Stimulated activated CD4-positive, alpha-beta T cell treated with anti-CD3 and anti-CD28 coated beads, TNF-alpha, amount 100 ng/mL, for 24 hours (primary cell): ENCODE measurements at regions not wholly inside any gene's neighbourhood (a gene's known extent, or its start where the extent isn't known, plus 50 kb on each side); places are given as distances from the start of the nearest gene placed in this dataset.

Source experiments
- DNase-seq, 3 experiments: peaks; one replicate each; pipeline ENCODE4 v3.0.0-alpha.2; 2020; ENCODE audit warnings: low read depth in 3 of 3

DNA sequence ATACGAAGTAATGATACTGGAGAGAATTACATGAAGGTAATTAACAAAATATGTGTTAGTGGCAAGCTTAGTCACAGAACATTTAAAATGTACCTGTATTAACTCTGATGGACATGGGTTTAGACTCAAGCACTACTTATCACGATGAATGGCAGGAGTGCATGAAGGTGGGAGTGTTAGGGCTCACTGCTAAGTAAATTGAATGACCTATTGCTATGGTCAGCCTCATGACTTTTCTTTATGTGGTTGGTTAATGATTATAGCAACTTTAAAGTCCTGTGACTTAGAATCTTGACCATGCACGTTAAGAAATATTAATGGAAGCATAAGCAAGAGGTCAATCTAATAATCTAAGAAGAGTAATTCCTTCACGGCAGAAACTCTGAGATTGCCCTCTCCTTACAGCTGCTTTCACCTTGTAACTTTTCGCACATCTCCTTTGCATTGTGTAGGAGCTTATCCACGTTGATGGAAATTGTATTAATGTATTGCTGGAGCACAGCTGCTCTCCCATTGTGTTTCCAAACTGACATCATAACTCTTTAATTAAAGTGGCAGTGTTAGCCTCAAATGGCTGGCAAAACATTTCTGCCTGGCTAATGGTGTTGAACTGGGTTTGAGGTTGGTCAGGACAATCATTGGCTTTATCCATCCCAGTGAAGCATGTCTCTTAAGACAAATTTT lies 114.5 kb downstream of the RXFP2 start:
- DNase-seq, result no peak

DNA sequence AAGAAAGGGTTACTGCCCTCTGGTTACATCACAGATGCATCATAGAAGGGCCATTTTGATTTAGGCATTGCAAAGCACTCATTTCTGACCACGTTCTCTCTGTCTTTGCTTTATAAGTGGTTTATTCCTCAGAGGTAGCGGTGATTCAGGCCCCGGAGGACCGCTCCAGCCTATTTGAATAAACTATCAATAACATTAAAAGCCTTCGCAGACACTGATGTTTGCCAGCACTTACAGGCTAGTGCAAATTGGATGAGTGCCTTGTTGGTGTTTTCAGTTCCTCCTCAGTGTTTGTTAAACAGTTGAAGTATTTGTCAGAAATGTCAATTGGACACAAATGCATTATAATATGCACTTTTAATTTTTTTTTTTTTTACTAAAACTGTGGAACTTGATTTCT lies 120.2 kb downstream of the RXFP2 start:
- DNase-seq, result no peak

DNA sequence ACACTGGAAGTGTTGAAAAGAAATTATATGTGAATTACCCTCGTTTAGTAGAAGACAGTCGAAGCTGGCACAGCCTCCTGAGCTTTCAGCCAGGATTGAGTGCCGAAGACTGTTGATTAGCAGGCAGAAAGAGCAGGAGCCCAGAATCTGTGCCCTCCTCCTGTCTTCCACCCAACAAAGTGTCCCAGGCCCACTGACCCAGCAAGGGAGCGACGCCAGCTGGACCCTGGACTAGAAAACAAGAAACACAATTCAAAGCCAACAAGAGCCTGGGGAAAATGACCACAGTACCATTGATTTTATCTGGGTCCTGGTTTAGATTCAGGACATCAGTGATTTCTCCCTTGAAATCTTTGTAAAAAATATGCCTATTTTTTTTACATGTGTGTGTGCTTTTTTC lies 120.7 kb downstream of the RXFP2 start:
- DNase-seq, result no peak

DNA sequence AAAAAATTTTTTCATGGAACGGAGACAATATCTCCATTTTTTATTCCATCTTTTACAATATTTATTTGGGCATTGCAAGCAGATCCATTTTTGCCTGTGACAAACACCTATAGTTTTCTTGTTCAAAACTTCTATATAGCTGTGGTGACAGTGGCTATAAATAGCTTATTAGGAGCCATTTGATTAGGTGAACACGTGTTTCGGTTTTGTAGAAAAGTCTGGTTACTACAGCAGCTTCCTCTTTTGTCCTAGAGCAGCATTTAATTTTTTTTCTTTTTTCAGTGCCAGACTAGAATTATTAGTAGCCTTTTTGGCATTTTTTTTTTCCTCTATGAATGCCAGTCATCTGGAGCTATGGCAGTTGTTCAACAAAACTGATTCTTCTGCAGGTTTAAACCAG lies 123.5 kb downstream of the RXFP2 start:
- no peak for DNase-seq

DNA sequence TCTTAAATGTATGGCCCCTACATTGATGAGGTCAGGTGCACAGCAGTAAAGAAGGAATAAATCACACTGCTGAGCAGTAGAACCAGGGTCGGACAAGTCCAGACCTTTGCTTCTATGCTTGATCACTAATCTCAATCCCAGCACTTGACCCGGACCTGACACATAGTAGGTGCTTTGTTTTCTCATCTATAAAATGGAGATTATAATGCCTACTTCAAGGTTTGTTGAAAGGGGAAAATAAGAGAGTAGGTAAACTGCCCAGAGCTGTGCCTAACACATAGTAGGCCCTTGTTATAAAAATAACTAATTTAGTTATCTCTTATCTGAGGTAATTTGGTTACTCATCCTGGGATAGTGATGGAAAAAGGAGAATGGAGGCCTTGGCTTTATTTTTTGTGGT lies 125.0 kb downstream of the RXFP2 start:
- DNase-seq, result no peak

DNA sequence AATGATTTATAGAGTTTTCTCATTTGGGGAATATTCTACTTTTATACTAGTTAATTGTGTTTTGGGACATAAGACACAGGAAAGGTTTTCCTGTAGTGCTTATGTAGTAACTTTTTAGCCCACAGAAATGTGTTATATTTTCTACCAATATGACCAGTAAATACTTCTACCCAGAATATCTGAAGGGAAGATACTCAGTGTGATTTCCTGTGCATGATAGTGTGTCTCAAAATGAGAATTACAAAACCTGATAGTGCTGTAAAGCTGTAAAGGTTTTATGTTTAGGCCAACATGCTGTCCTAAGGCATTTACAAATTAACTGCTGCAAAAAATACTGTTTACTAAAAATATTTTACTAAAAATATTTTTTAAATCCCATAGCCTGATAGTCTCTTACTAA lies 126.8 kb downstream of the RXFP2 start:
- DNase-seq, result no peak

DNA sequence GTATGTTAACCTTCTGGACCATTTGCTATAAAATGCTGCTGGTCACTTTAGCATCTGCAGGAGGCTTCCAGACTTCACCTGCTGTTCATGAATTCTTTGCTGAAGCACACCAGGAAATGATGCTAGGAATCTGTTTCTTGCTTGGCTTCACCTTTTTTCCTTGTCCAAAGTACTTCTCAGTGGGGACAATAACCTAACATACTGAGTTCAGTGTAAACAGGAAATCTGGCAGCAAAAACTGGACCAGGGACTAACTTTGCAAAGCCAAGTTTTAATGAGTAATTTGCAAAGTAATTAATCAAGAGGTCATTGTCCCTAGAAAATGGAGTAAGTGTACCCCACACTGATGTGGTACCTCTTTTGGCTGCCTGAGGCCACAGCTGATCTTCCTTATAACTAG lies 128.4 kb downstream of the RXFP2 start:
- DNase-seq, result no peak

DNA sequence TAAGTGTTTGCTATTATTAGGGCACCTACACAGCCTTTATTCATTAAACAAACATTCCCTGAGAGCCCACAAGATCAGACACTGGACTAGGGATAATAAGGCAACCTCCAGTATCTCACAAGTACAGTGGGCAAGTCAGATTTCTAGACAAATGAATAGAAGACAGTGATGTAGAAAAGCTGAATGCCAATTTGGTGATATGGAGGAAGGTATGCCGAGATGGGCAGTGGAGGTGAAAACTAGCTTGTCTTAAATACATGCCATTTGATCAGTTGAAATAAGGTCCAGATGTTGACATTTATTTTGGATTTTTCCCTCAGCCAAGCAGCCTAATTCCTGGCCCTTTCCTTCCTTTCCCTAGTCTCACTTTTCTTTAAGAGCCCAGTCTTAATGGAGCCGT lies 130.3 kb downstream of the RXFP2 start:
- DNase-seq, result no peak

DNA sequence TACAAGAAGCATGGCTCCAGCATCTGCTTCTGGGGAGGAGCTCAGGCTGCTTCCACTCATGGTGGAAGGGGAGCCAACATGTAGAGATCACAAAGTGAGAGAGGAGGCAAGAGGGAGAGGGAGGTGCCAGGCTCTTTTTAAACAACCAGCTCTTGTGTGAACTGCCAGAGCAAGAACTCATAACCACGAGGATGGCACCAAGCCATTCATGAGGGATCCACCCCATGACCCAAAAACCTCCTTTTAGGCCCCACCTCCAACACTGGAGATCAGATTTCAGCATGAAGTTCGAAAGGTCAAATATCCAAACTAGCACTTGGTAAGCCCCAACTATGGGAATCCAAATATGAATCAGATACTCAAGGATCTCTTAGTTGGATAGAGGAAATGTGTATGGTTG lies 131.2 kb downstream of the RXFP2 start:
- no peak for DNase-seq

DNA sequence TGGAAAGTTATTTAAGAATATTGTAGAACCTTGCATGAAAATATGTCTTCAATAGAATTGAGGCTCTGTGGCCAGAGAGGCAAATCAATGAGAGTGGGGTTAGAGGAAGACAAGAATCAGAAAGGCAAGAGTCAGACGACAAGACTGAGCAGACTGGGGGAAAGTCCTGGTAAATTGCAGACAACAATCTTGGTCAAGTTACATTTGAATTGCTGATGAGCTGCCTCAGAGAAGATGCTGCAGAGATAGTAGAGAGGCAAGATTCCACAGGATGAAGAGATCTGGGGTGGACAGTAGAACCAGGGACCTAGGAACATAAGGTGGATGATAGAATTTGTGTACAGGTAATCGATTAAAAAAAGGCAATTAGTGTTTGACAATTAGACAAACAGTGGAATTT lies 133.8 kb downstream of the RXFP2 start:
- DNase-seq, result no peak

DNA sequence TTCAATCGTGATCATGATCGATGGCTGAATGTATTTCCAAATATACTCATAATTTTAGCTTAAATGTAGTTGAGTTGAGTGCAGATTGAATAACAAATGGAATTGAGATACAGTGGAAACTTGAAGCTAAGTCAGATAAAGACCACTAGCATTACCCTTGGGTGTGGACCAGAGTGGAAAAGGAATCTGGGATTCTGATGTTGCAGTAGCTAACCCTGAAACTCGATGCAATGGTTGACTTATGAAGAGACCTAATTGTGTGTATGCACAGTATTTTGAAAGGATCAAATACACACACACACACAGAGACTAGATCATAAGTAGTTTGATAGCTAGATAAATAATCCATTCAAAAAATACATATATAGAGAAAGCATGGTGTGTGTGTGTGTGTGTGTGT lies 135.8 kb downstream of the RXFP2 start:
- no peak for DNase-seq

DNA sequence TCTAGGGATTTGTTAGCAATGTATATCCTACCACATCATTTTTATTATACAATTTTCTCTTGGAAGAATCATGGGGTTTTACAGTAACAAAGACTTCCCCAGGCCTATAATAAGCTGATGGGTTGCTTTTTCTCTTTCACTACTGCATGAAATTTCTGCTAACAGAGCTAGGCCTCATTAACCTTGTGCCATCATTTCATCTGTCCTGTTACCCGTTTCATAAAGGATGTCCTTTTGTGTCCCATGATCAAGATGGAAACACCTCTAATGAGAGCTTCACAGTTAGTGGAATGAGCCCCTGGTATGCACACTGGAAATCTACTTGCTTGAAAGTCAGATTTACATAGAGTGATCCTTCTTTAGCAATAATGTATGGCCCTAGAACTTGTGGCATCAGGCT lies 138.7 kb downstream of the RXFP2 start:
- no peak for DNase-seq

DNA sequence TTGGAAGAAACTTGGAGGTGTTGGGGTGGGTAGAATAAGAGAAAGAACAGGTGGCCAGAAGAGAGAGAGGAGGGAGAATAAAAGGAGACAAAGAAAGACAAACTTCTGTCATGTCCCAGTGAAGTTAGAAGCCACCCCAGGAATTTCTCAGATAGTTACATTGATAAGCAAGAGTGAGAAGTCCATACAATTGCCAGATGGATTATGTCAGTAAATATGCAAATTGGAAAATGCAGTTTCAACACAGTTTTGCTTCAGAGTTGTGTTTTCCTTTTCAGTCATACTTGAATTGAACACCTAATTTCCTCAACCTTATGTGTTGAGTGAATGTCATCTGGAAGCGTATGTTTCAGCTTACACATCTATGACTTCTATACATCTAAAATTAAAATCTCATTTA lies 139.2 kb downstream of the RXFP2 start:
- DNase-seq, result no peak

DNA sequence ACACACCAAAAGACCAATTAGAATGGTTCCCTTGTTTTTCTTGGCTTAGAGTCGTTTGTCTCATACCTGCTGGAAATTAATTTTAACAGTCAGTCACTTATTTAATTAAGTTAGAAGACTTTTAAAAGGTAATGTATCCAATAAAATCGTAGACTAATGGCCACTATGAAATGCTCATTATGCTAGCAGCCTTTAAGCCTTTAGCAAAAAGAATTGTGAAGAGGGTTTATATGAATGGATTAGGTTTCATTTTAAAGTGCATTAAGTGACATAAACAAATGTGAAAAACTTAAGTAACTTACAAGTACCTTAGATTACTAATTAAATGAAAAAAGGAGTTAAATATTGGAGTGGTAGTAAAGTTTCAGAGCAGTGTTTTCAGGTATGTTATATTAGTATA lies 139.6 kb downstream of the RXFP2 start:
- DNase-seq, result no peak

DNA sequence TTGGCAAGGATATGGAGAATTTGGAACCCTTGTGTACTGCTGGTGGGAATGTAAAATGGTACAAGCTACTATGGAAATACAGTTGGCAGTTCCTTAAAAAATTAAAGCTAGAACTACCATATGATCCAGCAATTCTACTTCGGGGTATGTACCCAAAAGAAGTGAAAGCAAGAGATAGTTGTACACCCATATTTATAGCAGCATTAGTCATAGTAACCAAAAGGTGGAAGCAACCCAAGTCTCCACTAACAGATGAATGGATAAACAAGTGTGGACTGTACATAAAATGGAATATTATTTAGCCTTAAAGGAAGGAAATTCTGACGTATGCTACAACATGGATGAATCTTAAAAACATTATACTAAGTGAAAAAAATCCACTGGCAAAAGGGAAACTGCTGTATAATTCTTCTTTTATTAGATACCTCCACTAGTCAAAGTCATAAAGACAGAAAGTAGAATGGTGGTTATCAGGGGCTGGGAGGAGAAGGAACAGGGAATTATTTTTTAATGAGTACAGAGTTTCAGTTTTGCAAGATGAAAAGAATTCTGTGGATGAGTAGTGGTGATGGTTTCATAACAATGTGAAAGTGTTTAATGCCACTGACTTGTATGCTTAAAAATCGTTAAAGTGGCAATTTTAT lies 141.6 kb downstream of the RXFP2 start:
- no peak for DNase-seq

DNA sequence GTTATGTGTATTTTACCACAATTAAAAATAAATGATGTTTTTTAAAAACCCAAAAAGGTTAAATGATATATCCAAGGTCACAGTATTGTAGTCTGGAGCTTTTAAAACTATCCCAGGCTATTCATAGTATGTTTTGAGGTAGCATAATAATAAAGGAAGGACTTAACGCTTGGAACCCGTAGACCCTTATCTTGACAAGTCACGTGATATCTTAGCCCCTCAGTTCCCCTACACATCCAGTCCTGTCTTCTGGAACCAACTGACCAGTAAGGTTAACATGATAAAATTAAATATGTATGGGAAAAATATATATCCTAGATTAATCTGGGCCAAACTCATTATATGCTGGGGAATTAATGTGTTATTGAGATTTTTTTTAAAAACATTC lies 142.2 kb downstream of the RXFP2 start:
- DNase-seq, result no peak

DNA sequence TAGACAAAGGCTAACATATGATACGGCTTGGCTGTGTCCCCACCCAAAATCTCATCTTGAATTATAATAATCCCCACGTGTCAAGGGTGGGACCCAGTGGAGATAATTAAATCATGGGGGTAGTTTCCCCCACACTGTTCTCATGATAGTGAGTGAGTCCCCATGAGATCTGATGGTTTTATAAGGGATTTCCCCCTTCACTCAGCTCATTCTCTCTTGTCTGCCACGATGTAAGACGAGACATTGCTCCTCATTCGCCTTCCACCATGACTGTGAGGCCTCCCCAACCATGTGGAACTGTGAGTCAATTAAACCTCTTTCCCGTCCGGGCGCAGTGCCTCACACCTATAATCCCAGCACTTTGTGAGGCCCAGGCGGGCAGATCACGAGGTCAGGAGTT lies 143.5 kb downstream of the RXFP2 start:
- DNase-seq, result no peak

DNA sequence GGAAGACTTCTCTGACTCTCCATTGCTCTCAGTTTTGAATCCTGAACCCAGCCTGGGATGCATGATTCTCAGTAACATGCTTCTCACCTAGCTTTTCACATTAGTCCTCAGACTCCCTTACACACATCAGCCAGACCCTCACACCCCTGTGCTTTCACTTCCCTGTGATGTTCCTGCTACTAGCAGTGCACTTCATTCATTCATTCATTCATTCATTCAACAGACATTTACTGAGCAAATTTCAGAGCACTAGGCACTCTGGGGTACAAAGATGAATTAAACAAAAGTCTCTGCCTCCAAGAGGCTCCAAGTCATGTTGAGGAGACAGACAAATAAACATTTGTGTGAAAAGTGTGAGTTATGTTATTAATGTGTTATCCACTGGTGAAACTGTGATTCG lies 145.2 kb downstream of the RXFP2 start:
- DNase-seq, result no peak

DNA sequence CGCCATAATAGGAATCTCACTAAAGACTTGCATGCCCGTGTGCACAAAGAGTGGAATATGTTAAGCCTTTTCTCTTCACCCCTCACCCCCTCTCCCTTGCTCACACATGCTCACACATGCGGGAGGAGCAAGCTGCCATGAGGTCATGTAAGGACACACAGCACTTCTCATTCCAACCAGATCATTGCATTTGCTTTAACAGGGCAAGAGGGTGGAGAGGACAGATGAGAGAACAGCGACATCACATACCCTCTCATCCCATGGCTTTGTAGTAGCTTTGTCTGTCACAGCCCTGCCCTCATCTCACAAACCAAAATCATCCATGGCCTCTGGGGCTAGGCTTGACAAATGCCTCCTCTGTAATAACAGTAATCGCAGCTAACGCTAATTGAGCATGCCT lies 145.6 kb upstream of the FRY start:
- DNase-seq, result no peak

DNA sequence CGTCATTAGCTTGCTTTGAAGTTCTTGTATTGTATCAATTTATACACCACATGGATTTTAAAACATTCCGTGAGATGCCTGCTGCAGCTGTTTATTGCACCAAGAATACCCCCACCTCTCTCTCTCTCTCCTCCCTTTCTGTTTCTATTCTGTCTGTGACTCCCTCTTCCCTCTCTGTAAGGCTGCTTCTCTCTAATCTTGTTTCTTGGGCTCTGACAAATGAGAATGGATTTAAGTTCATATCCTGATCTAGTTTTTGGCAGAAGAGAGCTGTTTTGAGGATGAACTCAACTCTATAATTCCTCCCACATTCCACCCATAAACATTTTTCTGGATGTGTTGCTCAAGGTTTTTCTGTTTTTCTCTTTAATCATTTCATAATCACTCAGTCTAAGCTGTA lies 144.3 kb upstream of the FRY start:
- DNase-seq, result no peak

DNA sequence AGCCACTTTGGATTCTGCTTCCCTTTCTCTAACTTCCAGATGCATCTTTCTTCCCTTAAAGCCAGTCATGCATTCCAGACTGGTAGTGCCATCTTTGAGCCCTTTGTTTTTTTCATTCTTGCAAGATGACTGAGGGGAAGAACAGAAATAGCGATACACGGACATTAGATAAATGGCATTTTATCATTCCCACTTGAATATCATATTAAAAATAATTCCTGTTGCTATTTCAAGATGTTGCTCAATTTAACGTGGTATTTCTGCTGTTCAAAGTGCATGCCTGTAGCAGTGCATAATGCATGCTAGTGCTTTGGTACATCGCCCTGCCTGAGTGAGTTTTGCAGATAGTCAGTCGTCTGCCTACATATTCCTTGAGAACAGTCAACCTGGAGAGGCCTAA lies 140.6 kb upstream of the FRY start:
- DNase-seq, result no peak

DNA sequence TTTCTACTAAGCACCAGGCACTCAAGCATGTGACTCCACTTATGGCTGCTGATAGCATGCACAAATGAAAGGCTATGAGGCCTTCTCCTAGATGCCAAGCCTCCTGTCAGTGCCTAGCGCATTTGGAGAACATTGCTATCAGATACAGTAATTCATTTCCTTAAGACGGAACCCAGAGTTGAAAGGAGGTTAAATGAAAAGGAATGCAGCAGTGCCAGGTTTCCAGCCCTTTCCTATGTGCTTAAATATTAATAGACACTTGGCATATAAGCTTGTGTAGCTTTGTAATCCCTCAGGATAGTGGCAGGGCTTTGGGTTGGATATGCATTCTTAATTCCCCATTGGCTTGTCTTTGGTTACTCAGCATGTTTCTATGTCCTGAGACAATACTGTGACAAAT lies 140.1 kb upstream of the FRY start:
- DNase-seq, result no peak

DNA sequence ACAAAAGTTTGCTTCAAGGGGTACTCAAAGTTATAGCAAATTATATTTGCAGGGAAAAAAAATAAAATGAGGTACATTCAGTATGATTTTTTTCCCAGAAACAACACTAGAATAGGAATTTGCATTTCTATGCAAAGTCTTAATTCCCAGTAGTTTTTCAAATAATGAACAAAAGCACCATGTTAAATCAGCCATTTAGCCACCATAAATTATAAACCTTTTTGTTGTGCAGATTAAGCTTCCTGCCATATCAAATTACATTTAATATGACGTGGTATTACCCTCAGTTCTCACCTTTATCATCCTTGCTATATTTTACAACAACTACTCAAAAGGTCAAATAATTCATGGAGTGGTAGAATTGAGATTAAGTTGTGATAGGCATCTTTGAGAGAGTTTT lies 136.6 kb upstream of the FRY start:
- no peak for DNase-seq

DNA sequence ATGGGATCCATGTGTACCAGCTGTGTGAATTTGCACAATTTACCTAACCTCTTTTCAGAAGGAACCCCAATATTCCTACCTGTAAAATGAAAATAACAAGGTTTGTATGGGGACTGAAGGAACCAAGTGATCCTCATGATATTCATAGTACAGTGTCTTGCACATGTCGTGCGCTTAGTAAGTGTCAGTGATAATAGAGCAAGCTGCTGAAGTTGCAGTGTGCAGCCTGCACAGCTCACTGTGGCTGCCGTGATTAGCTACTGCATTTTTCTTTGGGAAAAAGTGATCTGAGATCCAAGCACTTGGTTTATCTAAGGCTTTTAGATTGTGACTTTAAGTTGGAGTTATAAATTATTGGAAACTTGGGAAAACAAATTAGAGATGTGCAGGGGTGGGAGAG lies 135.9 kb upstream of the FRY start:
- no peak for DNase-seq
